Mesothelial cell of epicardium (in vitro differentiated cells): ENCODE measurements at regions not wholly inside any gene's neighbourhood (a gene's known extent, or its start where the extent isn't known, plus 50 kb on each side); places are given as distances from the start of the nearest gene placed in this dataset.

ENCODE experiments used
- DNase-seq, 2 experiments: peaks; one replicate each; pipeline ENCODE4 v3.0.0; 2021; ENCODE audit warnings: low spot score in 2 of 2; ENCODE audit not compliant: unreplicated experiment in 2 of 2
- H3K27ac Mint-ChIP-seq: 2 replicates; pipeline ENCODE4 v1.8.0; 2021; ENCODE audit warnings: mixed read lengths
- H3K27me3 Mint-ChIP-seq: 2 replicates; pipeline ENCODE4 v1.8.0; 2021; ENCODE audit warnings: low read depth, mixed read lengths
- H3K36me3 Mint-ChIP-seq: 2 replicates; pipeline ENCODE4 v1.8.0; 2021; ENCODE audit warnings: mixed read lengths
- H3K4me1 Mint-ChIP-seq: 2 replicates; pipeline ENCODE4 v1.8.0; 2021; ENCODE audit warnings: mixed read lengths
- H3K4me3 Mint-ChIP-seq: 2 replicates; pipeline ENCODE4 v1.8.0; 2021; ENCODE audit warnings: mild to moderate bottlenecking, moderate library complexity, mixed read lengths
- H3K9me3 Mint-ChIP-seq: 2 replicates; pipeline ENCODE4 v1.8.0; 2021; ENCODE audit warnings: mixed read lengths
- CTCF ChIP-seq: fragments of 200-600 bp; sonication (generic); IDR thresholded peaks from one replicate; pipeline ENCODE4 v1.5.0; 2021; ENCODE audit warnings: antibody characterized with exemption; ENCODE audit not compliant: unreplicated experiment

- Mint-ChIP-seq H3K36me3 (no peaks in the 10 kb centered on the region), H3K4me3 (no peak overlapping the region)
Measured at GRCh38 chr4:112848911-112849310, 200.5 kb upstream of the ANK2 start.

GRCh38 chr4:112852601-112853000 lies 196.9 kb upstream of the ANK2 start:
- Mint-ChIP-seq H3K4me1 (no peaks in the 10 kb centered on the region), H3K27ac (no peak overlapping the region), H3K9me3 (peaks cover 4% of the 10 kb centered on the region), H3K36me3 (no peaks in the 10 kb centered on the region), H3K27me3 (no peaks in the 10 kb centered on the region), H3K4me3 (no peak overlapping the region)
- TF ChIP-seq CTCF: no peak
- no peak for DNase-seq

More at GRCh38 chr4:112848911-112849310, 200.5 kb upstream of the ANK2 start:
- peaks cover 4% of the 10 kb centered on the region for H3K9me3 Mint-ChIP-seq
- no peak for DNase-seq
- H3K27me3 Mint-ChIP-seq: no peaks in the 10 kb centered on the region
- no peak overlapping the region for H3K27ac Mint-ChIP-seq
- no peak for TF ChIP-seq CTCF
- H3K4me1 Mint-ChIP-seq: no peaks in the 10 kb centered on the region

GRCh38 chr4:112853662-112854256 lies 195.7 kb upstream of the ANK2 start:
- TF ChIP-seq CTCF: peak; percentile 45
- H3K9me3 Mint-ChIP-seq: peaks cover 4% of the 10 kb centered on the region
- H3K36me3 Mint-ChIP-seq: no peaks in the 10 kb centered on the region
- DNase-seq: no peak
- no peaks in the 10 kb centered on the region for H3K4me1 Mint-ChIP-seq
- H3K4me3 Mint-ChIP-seq: no peak overlapping the region
- no peaks in the 10 kb centered on the region for H3K27me3 Mint-ChIP-seq
- no peak overlapping the region for H3K27ac Mint-ChIP-seq

GRCh38 chr4:112854420-112854819 lies 195.0 kb upstream of the ANK2 start:
- H3K36me3 Mint-ChIP-seq: no peaks in the 10 kb centered on the region
- peaks cover 2% of the 10 kb centered on the region for H3K4me1 Mint-ChIP-seq
- H3K27ac Mint-ChIP-seq: no peak overlapping the region
- no peak for TF ChIP-seq CTCF
- DNase-seq: no peak
- no peak overlapping the region for H3K4me3 Mint-ChIP-seq
- H3K9me3 Mint-ChIP-seq: peaks cover 4% of the 10 kb centered on the region
- H3K27me3 Mint-ChIP-seq: no peaks in the 10 kb centered on the region

GRCh38 chr4:112855058-112855457 lies 194.4 kb upstream of the ANK2 start:
- Mint-ChIP-seq H3K36me3 (no peaks in the 10 kb centered on the region), H3K4me3 (no peak overlapping the region)

More at GRCh38 chr4:112855058-112855457, 194.4 kb upstream of the ANK2 start:
- no peak for TF ChIP-seq CTCF
- H3K27me3 Mint-ChIP-seq: no peaks in the 10 kb centered on the region
- H3K9me3 Mint-ChIP-seq: peaks cover 4% of the 10 kb centered on the region
- DNase-seq: no peak
- peaks cover 8% of the 10 kb centered on the region for H3K4me1 Mint-ChIP-seq
- no peak overlapping the region for H3K27ac Mint-ChIP-seq
